CD4-positive, alpha-beta T cell treated with Interleukin-17A for 1 hour (primary cell): ENCODE measurements at regions not wholly inside any gene's neighbourhood (a gene's known extent, or its start where the extent isn't known, plus 50 kb on each side); places are given as distances from the start of the nearest gene placed in this dataset.
"Not testable (repeated sequence)": the region's sequence is repeated elsewhere in the genome, so short reads cannot be mapped to it uniquely, and the experiment has no call there.

ENCODE experiments used
- DNase-seq: peaks from one replicate; pipeline ENCODE4 v3.0.0-alpha.2; 2020

GRCh38 chr3:188003188-188004171, 150.5 kb upstream of the LPP start:
- DNase-seq: no peak

GRCh38 chr3:188006726-188007393, 147.1 kb upstream of the LPP start:
- DNase-seq: no peak

GRCh38 chr3:188007897-188008296, 146.1 kb upstream of the LPP start:
- no peak for DNase-seq

- no peak for DNase-seq
Measured at GRCh38 chr3:188008582-188009213, 145.3 kb upstream of the LPP start.

GRCh38 chr3:188010478-188010877, 143.5 kb upstream of the LPP start:
- DNase-seq: no peak

- no peak for DNase-seq
Measured at GRCh38 chr3:188019727-188020126, 134.2 kb upstream of the LPP start.

GRCh38 chr3:188021041-188021440, 132.9 kb upstream of the LPP start:
- DNase-seq: no peak

- no peak for DNase-seq
Measured at GRCh38 chr3:188021502-188022040, 132.4 kb upstream of the LPP start.

GRCh38 chr3:188022902-188023301, 131.1 kb upstream of the LPP start:
- not testable (repeated sequence) for DNase-seq

- no peak for DNase-seq
Measured at GRCh38 chr3:188025555-188025954, 128.4 kb upstream of the LPP start.

GRCh38 chr3:188026191-188026968, 127.6 kb upstream of the LPP start:
- DNase-seq: no peak

GRCh38 chr3:188031121-188031520, 122.8 kb upstream of the LPP start:
- DNase-seq: no peak

GRCh38 chr3:188034989-188035388, 119.0 kb upstream of the LPP start:
- no peak for DNase-seq

- no peak for DNase-seq
Measured at GRCh38 chr3:188036375-188037194, 117.4 kb upstream of the LPP start.

GRCh38 chr3:188037195-188037718, 116.7 kb upstream of the LPP start:
- no peak for DNase-seq

GRCh38 chr3:188037965-188038581, 115.9 kb upstream of the LPP start:
- no peak for DNase-seq

- DNase-seq: no peak
Measured at GRCh38 chr3:188041193-188041592, 112.8 kb upstream of the LPP start.

GRCh38 chr3:188041895-188042294, 112.1 kb upstream of the LPP start:
- DNase-seq: no peak

GRCh38 chr3:188042466-188042865, 111.5 kb upstream of the LPP start:
- DNase-seq: no peak

- DNase-seq: no peak
Measured at GRCh38 chr3:188043891-188044290, 110.1 kb upstream of the LPP start.
